ENCODE measurements at regions not wholly inside any gene's neighbourhood (a gene's known extent, or its start where the extent isn't known, plus 50 kb on each side); places are given as distances from the start of the nearest gene placed in this dataset.

DNA sequence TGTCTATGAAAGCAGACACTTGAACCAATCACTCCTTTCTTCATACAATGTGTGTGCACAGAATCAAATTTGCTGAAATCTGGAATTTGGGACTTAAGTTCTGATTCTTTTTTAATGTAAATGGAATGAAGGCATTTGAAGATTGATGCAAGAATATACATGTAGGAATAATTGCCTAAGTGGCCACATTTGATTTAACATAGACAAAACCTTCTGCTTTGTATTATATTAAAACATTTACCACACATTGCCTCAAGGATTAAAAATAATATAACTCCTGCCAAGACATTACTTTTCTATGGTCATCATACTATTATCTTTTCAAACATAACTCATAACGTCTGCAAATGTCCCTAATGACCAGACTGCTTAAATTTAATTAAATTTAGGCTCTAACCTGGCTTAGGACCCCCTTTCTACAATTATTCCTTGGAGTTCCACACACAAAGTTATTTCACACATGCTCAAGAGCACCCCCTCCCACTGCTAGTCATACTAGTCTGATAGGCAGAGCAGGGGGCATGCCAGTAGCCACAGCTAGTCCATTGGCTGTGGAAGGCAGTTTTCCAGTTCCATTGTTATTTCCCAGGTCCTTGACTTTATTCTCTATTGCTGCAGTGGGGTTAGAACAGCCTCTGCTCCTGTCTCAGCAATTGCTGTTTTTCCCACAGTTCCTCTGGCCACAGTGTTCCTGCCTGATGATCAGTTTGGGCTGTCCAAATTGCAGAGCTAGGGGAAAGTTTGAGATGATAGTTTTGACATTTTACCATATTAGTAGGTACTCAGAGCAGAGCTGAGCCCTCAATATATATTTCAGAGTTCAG is 360.6 kb upstream of the GRAMD2B start:
- no peak overlapping the region for H3K9ac ChIP-seq (ENCODE audit: low read length)
- H3K4me1 ChIP-seq (ENCODE audit: insufficient read depth, low read length): no peaks in the 10 kb centered on the region
- no peak overlapping the region for H3K4me3 ChIP-seq (ENCODE audit: low read depth in 1 of 2, low read length in 2 of 2)
- H3K9me3 ChIP-seq (ENCODE audit: low read length): no peaks in the 10 kb centered on the region
- H3K36me3 ChIP-seq (ENCODE audit: insufficient read depth, low read length): no peaks in the 10 kb centered on the region
- H3K27me3 ChIP-seq (ENCODE audit: control insufficient read depth in 1 of 2, insufficient read depth in 2 of 2, low read length in 2 of 2): no peaks in the 10 kb centered on the region
- no peak overlapping the region for H3K27ac ChIP-seq (ENCODE audit: low read depth, low read length)

DNA sequence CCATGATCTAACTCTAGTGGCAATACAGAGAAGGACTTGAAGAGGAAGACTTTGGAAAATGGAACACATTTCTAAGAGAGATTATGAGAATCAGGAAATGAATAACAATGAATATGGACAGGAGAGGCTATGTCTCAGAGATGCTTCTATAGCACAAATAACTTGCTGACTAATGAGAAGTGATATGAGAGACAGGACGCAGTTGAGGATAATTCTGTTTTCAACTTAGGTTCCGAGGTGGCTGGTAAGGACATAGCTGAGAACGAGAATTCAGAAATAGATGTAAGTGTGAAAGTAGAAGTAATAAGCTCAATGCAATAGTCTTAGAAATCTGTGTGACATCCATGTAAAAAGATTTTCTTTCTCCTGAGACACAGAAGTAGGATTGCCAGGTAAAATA is 358.1 kb upstream of the GRAMD2B start:
- H3K4me1 ChIP-seq (ENCODE audit: insufficient read depth, low read length): no peaks in the 10 kb centered on the region
- H3K36me3 ChIP-seq (ENCODE audit: insufficient read depth, low read length): no peaks in the 10 kb centered on the region
- H3K27ac ChIP-seq (ENCODE audit: low read depth, low read length): no peak overlapping the region
- H3K27me3 ChIP-seq (ENCODE audit: control insufficient read depth in 1 of 2, insufficient read depth in 2 of 2, low read length in 2 of 2): no peaks in the 10 kb centered on the region
- no peaks in the 10 kb centered on the region for H3K9me3 ChIP-seq (ENCODE audit: low read length)
- no peak overlapping the region for H3K9ac ChIP-seq (ENCODE audit: low read length)
- H3K4me3 ChIP-seq (ENCODE audit: low read depth in 1 of 2, low read length in 2 of 2): no peak overlapping the region

DNA sequence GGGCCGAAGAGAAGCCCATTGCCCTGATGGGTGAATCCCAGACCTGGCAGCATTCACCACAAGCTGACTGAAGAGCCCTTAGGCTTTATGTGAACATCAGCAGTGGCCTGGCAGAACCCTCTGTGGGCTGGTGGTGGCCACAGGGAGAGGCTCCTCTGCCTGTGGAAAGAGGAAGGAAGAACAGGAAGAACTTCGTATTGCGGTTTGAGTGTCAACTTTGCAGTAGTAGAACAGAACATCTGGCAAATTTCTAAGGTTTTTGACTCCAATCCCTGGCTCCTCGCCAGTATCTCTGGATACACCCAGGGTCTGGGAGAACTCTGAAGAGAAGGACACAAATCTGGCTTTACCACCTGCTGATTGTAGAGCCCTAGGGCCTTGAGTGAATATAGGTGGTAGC is 356.4 kb upstream of the GRAMD2B start:
- Histone ChIP-seq H3K9me3 (ENCODE audit: low read length) (no peaks in the 10 kb centered on the region), H3K4me3 (ENCODE audit: low read depth in 1 of 2, low read length in 2 of 2) (no peak overlapping the region), H3K9ac (ENCODE audit: low read length) (no peak overlapping the region), H3K27ac (ENCODE audit: low read depth, low read length) (no peak overlapping the region), H3K4me1 (ENCODE audit: insufficient read depth, low read length) (no peaks in the 10 kb centered on the region), H3K27me3 (ENCODE audit: control insufficient read depth in 1 of 2, insufficient read depth in 2 of 2, low read length in 2 of 2) (no peaks in the 10 kb centered on the region), H3K36me3 (ENCODE audit: insufficient read depth, low read length) (no peaks in the 10 kb centered on the region)

- H3K9ac ChIP-seq (ENCODE audit: low read length): no peak overlapping the region
- H3K36me3 ChIP-seq (ENCODE audit: insufficient read depth, low read length): no peaks in the 10 kb centered on the region
- H3K4me3 ChIP-seq (ENCODE audit: low read depth in 1 of 2, low read length in 2 of 2): no peak overlapping the region
- H3K9me3 ChIP-seq (ENCODE audit: low read length): no peaks in the 10 kb centered on the region
- H3K4me1 ChIP-seq (ENCODE audit: insufficient read depth, low read length): no peaks in the 10 kb centered on the region
- H3K27me3 ChIP-seq (ENCODE audit: control insufficient read depth in 1 of 2, insufficient read depth in 2 of 2, low read length in 2 of 2): no peaks in the 10 kb centered on the region
- H3K27ac ChIP-seq (ENCODE audit: low read depth, low read length): no peak overlapping the region
These were observed 355.8 kb upstream of the GRAMD2B start for GRCh38 chr5:126067404-126067803.

DNA sequence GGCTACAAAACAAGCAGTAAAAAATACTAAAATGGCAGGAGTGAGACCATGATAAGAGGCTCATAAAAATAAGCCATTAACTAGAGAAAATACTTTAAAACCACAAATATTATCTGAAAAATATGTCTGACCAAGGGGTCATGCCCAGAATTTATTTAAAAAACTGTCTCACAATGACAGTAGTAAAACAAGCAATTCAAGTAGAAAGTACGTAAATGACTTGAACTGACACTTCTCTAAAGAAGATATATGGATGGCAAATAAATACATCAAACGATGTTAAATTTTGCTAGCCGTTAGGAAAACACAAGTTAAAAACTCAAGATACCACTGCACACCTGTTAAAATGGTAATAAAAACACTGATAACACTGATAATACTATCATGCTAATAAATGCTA is 353.9 kb upstream of the GRAMD2B start:
- H3K27ac ChIP-seq (ENCODE audit: low read depth, low read length): no peak overlapping the region
- H3K9ac ChIP-seq (ENCODE audit: low read length): no peak overlapping the region
- no peaks in the 10 kb centered on the region for H3K36me3 ChIP-seq (ENCODE audit: insufficient read depth, low read length)
- H3K9me3 ChIP-seq (ENCODE audit: low read length): no peaks in the 10 kb centered on the region
- H3K4me1 ChIP-seq (ENCODE audit: insufficient read depth, low read length): no peaks in the 10 kb centered on the region
- no peaks in the 10 kb centered on the region for H3K27me3 ChIP-seq (ENCODE audit: control insufficient read depth in 1 of 2, insufficient read depth in 2 of 2, low read length in 2 of 2)
- no peak overlapping the region for H3K4me3 ChIP-seq (ENCODE audit: low read depth in 1 of 2, low read length in 2 of 2)

DNA sequence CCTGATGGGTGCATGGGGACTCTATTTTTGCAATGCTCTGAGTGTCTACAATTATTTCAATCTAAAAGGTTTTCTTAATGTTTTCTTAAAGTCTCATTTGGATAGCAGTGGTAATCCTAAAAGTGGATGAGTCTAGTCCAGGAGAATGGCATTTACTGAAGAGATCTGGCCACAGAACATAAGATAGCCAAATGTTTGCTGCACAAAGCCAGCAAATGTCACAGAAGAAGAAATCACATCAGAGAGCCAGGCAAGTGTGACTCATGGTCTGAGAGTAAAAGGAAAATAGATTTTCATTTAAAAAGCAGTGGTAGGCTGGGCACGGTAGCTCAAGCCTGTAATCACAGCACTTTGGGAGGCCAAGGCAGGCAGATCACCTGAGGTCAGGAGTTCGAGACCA is 352.7 kb upstream of the GRAMD2B start:
- Histone ChIP-seq H3K4me1 (ENCODE audit: insufficient read depth, low read length) (no peaks in the 10 kb centered on the region), H3K9me3 (ENCODE audit: low read length) (no peaks in the 10 kb centered on the region), H3K27me3 (ENCODE audit: control insufficient read depth in 1 of 2, insufficient read depth in 2 of 2, low read length in 2 of 2) (no peaks in the 10 kb centered on the region), H3K36me3 (ENCODE audit: insufficient read depth, low read length) (no peaks in the 10 kb centered on the region), H3K4me3 (ENCODE audit: low read depth in 1 of 2, low read length in 2 of 2) (no peak overlapping the region), H3K27ac (ENCODE audit: low read depth, low read length) (no peak overlapping the region), H3K9ac (ENCODE audit: low read length) (no peak overlapping the region)

GRCh38 chr5:126074538-126074937 is 348.7 kb upstream of the GRAMD2B start:
- Histone ChIP-seq H3K4me3 (ENCODE audit: low read depth in 1 of 2, low read length in 2 of 2) (no peak overlapping the region), H3K4me1 (ENCODE audit: insufficient read depth, low read length) (no peaks in the 10 kb centered on the region), H3K36me3 (ENCODE audit: insufficient read depth, low read length) (no peaks in the 10 kb centered on the region), H3K27me3 (ENCODE audit: control insufficient read depth in 1 of 2, insufficient read depth in 2 of 2, low read length in 2 of 2) (no peaks in the 10 kb centered on the region), H3K9me3 (ENCODE audit: low read length) (no peaks in the 10 kb centered on the region), H3K9ac (ENCODE audit: low read length) (no peak overlapping the region), H3K27ac (ENCODE audit: low read depth, low read length) (no peak overlapping the region)

DNA sequence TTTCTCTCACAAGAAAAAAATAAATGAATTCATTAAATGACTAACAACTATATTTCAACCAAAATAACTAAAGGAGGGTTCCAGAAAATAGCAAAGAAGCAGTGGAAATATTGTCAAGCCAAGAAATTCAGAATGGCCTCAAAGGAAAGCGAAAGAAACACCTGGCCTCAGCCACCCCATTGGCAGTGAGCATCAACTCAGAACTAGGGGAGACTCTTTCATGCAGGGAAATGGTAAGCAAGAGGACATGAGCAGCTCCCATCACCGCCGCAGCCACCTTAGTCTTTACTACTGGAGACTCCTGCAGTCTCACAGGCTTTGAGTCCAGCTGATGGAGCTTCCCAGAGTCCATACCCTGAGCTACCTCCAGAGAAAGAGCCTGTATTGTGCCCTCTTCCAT is 343.9 kb upstream of the GRAMD2B start:
- no peak overlapping the region for H3K27ac ChIP-seq (ENCODE audit: low read depth, low read length)
- H3K9ac ChIP-seq (ENCODE audit: low read length): no peak overlapping the region
- no peaks in the 10 kb centered on the region for H3K27me3 ChIP-seq (ENCODE audit: control insufficient read depth in 1 of 2, insufficient read depth in 2 of 2, low read length in 2 of 2)
- no peaks in the 10 kb centered on the region for H3K36me3 ChIP-seq (ENCODE audit: insufficient read depth, low read length)
- peaks cover 8% of the 10 kb centered on the region for H3K9me3 ChIP-seq (ENCODE audit: low read length)
- H3K4me1 ChIP-seq (ENCODE audit: insufficient read depth, low read length): no peaks in the 10 kb centered on the region
- H3K4me3 ChIP-seq (ENCODE audit: low read depth in 1 of 2, low read length in 2 of 2): no peak overlapping the region

DNA sequence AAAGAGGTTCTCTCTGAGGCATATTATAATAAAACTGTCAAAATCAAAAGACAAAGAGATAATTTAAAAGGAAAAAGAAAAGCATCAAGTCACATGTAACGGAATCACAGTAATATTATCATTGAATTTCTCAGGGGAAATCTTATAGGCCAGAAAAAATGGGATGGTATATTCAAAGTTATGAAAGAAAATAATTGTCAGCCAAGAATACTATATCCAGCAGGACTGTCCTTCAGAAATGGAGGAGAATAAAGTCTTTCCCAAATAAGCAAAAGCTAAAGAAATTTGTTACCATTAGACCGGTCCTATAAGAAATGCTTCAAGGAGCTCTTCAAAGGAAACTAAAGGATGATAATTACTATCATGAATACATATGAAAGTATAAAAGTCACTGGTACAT is 342.0 kb upstream of the GRAMD2B start:
- no peaks in the 10 kb centered on the region for H3K36me3 ChIP-seq (ENCODE audit: insufficient read depth, low read length)
- H3K9ac ChIP-seq (ENCODE audit: low read length): no peak overlapping the region
- no peaks in the 10 kb centered on the region for H3K27me3 ChIP-seq (ENCODE audit: control insufficient read depth in 1 of 2, insufficient read depth in 2 of 2, low read length in 2 of 2)
- peaks cover 8% of the 10 kb centered on the region for H3K9me3 ChIP-seq (ENCODE audit: low read length)
- no peaks in the 10 kb centered on the region for H3K4me1 ChIP-seq (ENCODE audit: insufficient read depth, low read length)
- no peak overlapping the region for H3K27ac ChIP-seq (ENCODE audit: low read depth, low read length)
- H3K4me3 ChIP-seq (ENCODE audit: low read depth in 1 of 2, low read length in 2 of 2): no peak overlapping the region

- Histone ChIP-seq H3K27me3 (ENCODE audit: control insufficient read depth in 1 of 2, insufficient read depth in 2 of 2, low read length in 2 of 2) (no peaks in the 10 kb centered on the region), H3K27ac (ENCODE audit: low read depth, low read length) (no peak overlapping the region), H3K4me1 (ENCODE audit: insufficient read depth, low read length) (no peaks in the 10 kb centered on the region), H3K9me3 (ENCODE audit: low read length) (no peaks in the 10 kb centered on the region), H3K36me3 (ENCODE audit: insufficient read depth, low read length) (no peaks in the 10 kb centered on the region), H3K4me3 (ENCODE audit: low read depth in 1 of 2, low read length in 2 of 2) (no peak overlapping the region), H3K9ac (ENCODE audit: low read length) (no peak overlapping the region)
These were observed 330.2 kb upstream of the GRAMD2B start for GRCh38 chr5:126093041-126093440.

DNA sequence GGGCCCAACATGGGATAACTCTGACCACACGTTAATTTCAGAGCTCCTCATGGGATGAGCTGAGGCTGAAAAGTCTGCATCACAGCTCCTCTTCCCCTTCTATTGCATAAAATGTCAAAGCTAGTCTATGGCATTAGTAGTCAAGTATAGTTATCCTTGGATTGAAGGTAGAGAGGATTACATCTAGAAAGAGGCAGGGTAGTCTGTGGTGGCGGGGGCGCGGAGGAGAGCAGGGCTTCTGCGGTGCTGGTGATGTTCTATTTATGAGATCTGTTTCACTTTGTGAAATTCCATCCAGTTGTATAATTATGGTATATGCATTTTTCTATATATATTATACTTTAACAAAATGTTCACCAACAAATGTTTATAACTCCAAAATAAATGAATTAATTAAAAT is 329.5 kb upstream of the GRAMD2B start:
- Histone ChIP-seq H3K9ac (ENCODE audit: low read length) (no peak overlapping the region), H3K36me3 (ENCODE audit: insufficient read depth, low read length) (no peaks in the 10 kb centered on the region), H3K4me1 (ENCODE audit: insufficient read depth, low read length) (no peaks in the 10 kb centered on the region), H3K27ac (ENCODE audit: low read depth, low read length) (no peak overlapping the region), H3K4me3 (ENCODE audit: low read depth in 1 of 2, low read length in 2 of 2) (no peak overlapping the region), H3K27me3 (ENCODE audit: control insufficient read depth in 1 of 2, insufficient read depth in 2 of 2, low read length in 2 of 2) (no peaks in the 10 kb centered on the region), H3K9me3 (ENCODE audit: low read length) (no peaks in the 10 kb centered on the region)

DNA sequence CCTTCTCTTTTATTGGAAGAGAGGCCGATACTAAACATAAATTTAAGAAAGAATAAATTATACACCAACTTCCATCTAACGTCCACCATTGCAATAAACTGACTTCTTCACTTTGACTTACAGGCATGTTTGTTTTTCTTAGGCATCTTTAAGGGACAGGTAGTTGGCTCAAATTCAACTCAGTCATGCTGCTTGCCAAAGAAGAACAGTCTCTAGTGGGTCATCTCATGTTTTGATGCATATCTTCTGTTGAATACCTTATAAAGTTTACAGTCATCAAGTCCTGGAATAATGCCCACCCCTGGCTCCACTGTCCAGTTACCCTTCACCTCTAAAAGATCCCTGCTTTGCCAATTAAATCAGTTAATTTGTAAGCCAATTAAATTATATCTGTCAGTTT is 328.2 kb upstream of the GRAMD2B start:
- Histone ChIP-seq H3K9ac (ENCODE audit: low read length) (no peak overlapping the region), H3K27me3 (ENCODE audit: control insufficient read depth in 1 of 2, insufficient read depth in 2 of 2, low read length in 2 of 2) (no peaks in the 10 kb centered on the region), H3K27ac (ENCODE audit: low read depth, low read length) (no peak overlapping the region), H3K4me3 (ENCODE audit: low read depth in 1 of 2, low read length in 2 of 2) (no peak overlapping the region), H3K4me1 (ENCODE audit: insufficient read depth, low read length) (no peaks in the 10 kb centered on the region), H3K9me3 (ENCODE audit: low read length) (no peaks in the 10 kb centered on the region), H3K36me3 (ENCODE audit: insufficient read depth, low read length) (no peaks in the 10 kb centered on the region)

All from muscle layer of colon (tissue), 2 donors.